Limb (tissue), 2 donors: ENCODE measurements at regions not wholly inside any gene's neighbourhood (a gene's known extent, or its start where the extent isn't known, plus 50 kb on each side); places are given as distances from the start of the nearest gene placed in this dataset.
"Not testable (repeated sequence)": the region's sequence is repeated elsewhere in the genome, so short reads cannot be mapped to it uniquely, and the experiment has no call there.

ENCODE experiments used
- DNase-seq, 2 donors: peaks; one replicate each; pipeline ENCODE4 v3.0.0-alpha.2; 2016; ENCODE audit errors: extremely low spot score in 2 of 2

DNA sequence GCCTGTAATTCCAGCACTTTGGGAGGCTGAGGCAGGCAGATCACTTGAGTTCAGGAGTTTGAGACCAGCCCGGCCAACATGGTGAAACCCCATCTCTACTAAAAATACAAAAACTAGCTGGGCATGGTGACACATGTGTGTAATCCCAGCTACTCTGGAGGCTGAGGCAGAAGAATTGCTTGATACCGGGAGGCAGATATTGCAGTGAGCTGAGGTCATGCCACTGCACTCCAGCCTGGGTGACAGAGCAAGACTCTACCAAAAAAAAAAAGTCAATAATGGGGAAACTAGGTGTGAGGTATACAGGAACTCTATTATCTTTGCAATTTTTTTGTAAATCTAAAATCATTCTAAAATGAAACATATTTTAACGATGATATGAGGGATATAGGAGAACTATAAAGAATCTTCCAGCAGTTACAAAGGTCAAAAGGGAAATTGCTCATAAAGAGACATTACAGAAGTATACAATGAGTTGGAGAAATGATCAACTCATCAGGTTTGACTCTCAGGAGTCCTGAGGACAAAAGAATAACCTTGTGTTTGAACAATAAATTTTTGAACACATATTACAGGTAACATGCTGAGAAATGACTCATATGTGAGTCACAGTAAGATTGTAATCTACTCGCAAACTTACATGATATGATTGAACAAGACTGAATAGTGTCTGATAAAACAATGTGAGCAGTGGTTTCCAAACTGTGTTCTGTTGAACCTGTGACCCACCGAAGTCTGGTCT is 272.6 kb downstream of the FGFR2 start:
- no peak for DNase-seq

GRCh38 chr10:121326905-121327304 is 271.3 kb downstream of the FGFR2 start:
- DNase-seq, result no peak

DNA sequence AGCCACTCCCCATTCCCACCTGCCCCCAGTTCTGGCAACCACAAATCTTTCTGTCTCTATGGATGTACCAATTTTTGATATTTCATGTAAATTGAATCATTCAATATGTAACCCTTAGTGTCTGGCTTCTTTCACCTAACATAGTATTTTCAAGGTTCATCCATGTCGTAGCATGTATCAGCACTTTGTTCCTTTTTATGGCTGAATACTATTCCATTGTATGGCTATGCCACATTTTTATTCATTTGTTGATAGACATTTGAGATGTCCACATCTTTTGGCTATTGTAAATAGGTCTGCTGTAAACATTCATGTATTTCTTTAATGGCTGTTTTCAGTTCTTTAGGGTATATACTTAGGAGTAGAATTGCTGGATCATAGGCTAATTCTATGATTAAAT is 270.5 kb downstream of the FGFR2 start:
- no peak for DNase-seq

DNA sequence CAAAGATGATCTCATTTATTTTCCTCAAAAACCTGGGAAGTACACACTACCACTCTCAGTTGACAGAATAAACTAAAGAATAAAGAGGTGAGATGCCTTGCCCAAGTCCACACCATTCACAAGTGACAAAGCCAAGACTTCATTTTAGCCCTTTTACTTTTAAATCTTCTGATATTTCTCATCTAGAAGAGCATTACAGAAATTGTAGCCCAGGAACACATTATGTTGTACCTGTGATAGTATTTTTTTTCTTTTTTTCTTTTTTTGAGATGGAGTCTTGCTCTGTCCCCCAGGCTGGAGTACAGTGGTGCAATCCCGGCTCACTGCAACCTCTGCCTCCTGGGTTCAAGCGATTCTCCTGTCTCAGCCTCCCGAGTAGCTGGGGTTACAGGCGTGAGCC is 268.6 kb downstream of the FGFR2 start:
- not testable (repeated sequence) for DNase-seq

- no peak for DNase-seq
Measured at GRCh38 chr10:121330563-121330962, 267.7 kb downstream of the FGFR2 start.

- no peak for DNase-seq
Measured at GRCh38 chr10:121332353-121332752, 265.9 kb downstream of the FGFR2 start.

DNA sequence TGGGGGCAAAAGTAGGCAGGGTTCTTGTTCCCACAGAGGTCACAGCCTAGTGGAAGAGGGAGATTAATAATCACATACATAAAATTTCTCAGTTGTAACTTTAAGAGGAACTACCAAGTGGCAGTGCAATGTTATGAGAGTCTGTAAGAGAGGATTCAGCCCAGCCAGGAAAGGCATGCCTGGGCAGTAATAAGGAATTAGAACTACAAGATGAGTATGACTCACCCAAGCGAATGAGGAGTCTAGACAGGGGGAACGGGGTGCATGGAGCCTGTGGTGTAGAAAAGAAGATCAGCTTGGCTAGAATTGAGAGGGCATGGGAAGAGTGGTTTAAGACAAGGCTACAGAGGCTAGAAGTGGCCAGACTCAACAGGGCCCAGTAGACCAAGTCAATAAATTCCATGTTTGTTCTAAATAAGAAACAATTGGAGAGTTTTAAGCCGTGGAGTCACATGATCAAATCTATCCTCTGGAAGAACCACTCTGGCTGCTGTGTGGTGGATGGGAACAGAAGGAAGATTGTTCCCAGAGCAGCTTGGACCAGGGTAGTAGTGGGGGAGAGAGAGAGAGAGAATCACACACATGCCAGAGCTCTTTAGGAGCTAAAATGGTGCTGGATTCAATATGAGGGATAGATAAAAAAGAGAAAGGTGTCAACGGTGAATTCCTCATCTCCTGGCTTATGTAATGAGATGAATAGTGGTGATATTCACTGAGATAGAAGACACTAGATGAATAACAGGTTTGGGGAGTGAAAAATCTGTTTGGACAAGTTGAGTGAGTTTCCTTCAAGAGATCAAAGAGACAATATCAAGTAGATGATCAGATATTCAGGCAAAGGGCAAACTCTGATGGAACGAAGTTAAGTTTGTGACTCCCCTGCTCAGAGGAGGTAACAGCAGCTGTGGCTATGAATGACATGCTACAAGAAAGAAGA is 265.1 kb downstream of the FGFR2 start:
- DNase-seq, result no peak

- no peak for DNase-seq
Measured at GRCh38 chr10:121335386-121335925, 262.8 kb downstream of the FGFR2 start.

DNA sequence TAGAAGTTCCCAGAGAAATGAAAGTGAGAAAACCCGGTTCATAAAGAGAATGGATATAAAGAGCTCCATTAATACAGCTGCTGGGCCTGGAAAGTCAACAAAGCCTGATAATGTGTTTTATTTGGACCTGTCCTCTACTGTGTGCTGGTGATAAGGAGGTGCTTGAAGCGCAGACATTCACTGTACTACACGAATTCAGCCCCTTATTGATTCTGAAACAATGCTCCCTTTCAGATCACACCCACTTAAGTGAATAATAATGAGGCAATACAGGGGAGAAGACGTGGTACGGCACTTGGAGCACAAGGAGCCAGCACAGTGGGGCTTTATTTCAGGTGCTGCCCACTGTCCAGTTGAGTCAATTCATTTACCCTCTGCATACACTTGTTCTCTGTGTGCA is 260.8 kb downstream of the FGFR2 start:
- DNase-seq, result no peak

DNA sequence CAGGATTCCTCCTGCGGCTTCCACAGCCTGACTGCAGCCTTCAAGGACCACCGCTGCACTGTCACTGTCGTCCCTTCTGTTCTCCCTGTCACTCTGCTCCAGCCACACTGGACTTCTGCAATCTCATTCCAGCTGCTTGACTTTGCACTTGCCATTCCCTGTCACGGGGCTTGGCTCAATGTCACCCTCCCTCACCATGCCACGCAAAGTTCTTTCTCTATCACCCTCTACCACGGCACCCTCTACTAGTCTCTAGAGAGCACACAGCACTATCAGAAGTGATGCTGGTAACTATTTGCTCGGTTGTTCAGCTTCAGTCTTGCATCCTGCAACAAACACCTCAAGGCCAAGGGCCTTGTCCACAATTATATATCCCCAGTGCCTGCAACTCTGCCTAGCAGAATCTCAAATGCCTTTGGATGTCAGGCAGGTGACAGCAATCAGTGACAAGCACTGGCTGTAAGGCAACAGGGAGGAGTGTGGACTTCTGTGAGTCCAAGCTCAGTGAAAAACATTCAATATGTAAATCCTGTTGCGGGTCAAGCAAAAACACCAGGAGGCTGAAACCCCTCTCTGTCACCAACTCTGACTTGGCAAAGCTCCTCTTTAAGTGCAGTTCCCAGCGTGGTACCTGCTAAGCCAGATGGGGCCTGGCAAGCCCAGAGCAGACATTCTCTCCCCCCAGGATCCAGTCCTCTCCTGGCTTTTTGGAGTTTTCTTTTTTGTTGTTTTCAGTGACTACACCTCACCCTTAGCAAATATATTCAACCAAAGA is 259.9 kb downstream of the FGFR2 start:
- no peak for DNase-seq

DNA sequence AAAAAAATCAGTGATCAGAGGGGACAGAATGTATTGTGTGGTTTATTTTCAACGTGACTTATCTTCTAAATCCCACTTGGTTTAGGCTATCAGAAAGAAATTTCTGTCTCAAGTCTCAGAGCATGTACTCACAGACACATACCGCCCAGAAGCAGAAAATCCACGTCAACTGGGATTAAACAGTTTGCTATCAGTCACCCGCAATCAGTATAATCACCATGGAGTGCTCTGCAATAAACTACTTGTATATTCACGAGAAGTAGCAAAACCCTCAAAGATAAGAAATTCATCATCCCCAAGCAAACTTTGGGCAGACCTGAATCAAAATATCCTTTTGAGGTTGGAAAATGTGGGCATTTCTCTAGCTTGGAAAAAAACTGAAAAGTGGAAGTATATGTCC is 259.1 kb downstream of the FGFR2 start:
- no peak for DNase-seq

GRCh38 chr10:121340271-121340831 is 257.9 kb downstream of the FGFR2 start:
- DNase-seq, result no peak

- peak in 1 of 2 donors; percentile 57 for DNase-seq
Measured at GRCh38 chr10:121351540-121351939, 246.7 kb downstream of the FGFR2 start.

DNA sequence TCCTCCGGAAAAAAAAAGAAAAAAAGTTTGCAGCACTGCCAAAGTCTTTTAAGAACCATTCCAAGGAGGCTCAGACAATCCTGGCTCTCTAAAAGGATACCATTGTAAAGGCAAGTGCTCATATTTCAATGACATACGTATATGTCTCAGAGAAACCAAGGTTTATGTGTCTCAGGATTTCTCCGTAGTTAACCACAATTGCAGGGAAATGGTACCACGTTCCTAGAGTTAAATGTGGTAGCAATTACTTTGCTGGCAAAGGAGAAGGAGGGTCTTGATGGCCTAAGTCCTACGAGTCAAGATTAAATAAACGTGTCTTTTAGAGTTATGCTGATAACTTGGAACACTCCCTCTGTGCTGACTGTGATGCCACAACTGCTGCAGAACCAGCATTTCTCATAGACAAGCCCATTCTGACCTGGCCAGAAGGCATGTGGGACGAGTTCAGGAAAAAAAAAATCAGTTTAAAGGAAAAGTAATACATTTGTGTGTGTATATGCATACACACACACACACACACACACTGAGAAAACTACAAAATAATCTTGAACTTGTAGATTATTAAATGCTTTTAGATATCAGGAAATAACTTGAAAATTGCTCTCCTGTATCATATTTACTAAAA is 245.9 kb downstream of the FGFR2 start:
- peak in 1 of 2 donors; percentile 77 for DNase-seq

DNA sequence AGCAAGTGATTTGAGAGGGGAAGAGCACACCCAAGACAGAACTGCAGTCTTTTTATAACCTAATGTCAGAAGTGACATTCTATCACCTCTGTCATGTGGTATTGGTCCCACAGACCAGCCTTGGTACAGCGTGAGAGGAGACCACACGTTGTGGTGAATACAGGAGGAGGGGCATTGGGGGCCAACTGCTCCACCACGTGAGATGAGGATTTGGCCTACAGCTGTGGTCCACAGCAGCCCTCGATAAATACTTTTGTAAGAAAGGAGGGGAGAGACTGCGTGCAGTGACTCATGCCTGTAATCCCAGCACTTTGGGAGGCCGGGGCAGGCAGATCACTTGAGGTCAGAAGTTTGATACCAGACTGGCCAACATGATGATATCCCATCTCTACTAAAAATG is 243.1 kb downstream of the FGFR2 start:
- DNase-seq, result no peak

GRCh38 chr10:121356183-121356582 is 242.1 kb downstream of the FGFR2 start:
- DNase-seq, result no peak

DNA sequence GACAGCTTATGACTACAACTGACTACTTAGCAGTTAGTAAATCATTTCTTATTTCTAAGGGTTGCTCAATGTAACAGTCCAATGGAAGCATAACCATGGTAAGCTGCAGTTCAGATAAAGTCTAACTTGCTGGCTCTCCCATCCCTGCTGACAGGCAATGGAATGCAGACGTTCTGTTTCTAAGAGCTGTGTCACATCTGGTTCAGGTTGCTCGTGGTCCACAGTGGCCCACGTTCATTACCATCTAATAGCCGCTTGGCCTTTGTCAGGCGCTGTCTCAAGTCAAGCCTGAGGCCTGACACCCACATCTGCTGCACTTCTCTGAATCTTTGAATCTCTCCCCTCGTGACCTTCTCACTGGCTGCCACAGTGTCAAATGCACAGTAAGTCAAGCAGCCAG is 240.8 kb downstream of the FGFR2 start:
- no peak for DNase-seq

DNA sequence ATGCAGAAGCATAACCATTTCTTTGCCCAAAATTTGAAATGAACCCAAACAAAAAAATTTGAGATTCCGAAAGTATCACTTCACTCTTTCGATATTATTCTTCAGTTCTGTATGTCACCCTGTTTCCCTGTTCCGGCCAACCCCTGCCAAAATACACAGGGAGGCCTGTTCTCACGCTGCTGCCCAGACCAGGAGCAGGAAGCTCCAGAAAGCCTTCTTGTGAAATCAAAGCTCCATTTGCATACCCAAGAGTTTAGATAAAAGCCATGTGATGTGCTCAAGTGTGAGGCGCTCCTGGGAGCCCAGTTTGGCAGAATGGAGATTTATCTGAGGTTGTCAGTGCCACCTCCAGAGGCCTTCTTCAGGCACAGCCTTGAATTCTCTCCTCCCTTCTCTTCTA is 236.2 kb downstream of the FGFR2 start:
- no peak for DNase-seq

DNA sequence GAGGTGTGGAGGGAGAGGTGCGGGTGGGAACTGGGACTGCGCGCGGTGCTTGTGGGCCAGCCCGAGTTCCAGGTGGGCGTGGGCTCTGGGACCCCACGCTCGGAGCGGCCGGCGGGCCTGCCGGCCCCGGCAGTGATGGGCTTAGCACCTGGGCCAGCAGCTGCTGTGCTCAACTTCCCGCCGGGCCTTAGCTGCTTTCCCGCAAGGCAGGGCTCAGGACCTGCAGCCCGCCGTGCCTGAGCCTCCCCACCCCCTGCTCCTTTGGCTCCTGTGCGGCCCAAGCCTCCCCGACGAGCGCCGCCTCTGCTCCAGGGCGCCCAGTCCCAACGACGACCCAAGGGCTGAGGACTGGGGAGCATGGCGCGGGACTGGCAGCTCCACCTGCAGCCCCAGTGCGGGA is 232.7 kb downstream of the FGFR2 start:
- no peak for DNase-seq

- peak in 1 of 2 donors; percentile 29 for DNase-seq
Measured at GRCh38 chr10:121368347-121369025, 229.8 kb downstream of the FGFR2 start.
